ENCODE measurements at regions not wholly inside any gene's neighbourhood (a gene's known extent, or its start where the extent isn't known, plus 50 kb on each side); places are given as distances from the start of the nearest gene placed in this dataset.

- Histone ChIP-seq H3K4me3 (no peak overlapping the region), H3K4me1 (no peaks in the 10 kb centered on the region), H3K27ac (replicated peaks) (no peak overlapping the region), H3K27me3 (ENCODE audit: low read depth) (peaks cover 60% of the 10 kb centered on the region), H3K36me3 (no peaks in the 10 kb centered on the region), H3K9me3 (replicated peaks) (peaks cover 30% of the 10 kb centered on the region)
- intact Hi-C loops (cut with micrococcal nuclease), result no loop called here
- TF ChIP-seq CTCF (IDR thresholded peaks at IDR 0.05; ENCODE audit: borderline replicate concordance), result no peak
- DNase-seq, result no peak
Observed at GRCh38 chr5:135162661-135163265, 128.7 kb upstream of the PITX1 start.

- Histone ChIP-seq H3K9me3 (replicated peaks) (peaks cover 39% of the 10 kb centered on the region), H3K4me3 (no peak overlapping the region), H3K27me3 (ENCODE audit: low read depth) (peaks cover 46% of the 10 kb centered on the region), H3K36me3 (no peaks in the 10 kb centered on the region), H3K27ac (replicated peaks) (no peak overlapping the region), H3K4me1 (no peaks in the 10 kb centered on the region)
- DNase-seq, result no peak
- intact Hi-C loops (cut with micrococcal nuclease), result no loop called here
- no peak for TF ChIP-seq CTCF (IDR thresholded peaks at IDR 0.05; ENCODE audit: borderline replicate concordance)
Observed at GRCh38 chr5:135161221-135161620, 127.2 kb upstream of the PITX1 start.

- H3K4me3 ChIP-seq, result no peak overlapping the region
- H3K36me3 ChIP-seq, result no peaks in the 10 kb centered on the region
- H3K4me1 ChIP-seq, result no peaks in the 10 kb centered on the region
- intact Hi-C loops (cut with micrococcal nuclease), result no loop called here
- peaks cover 46% of the 10 kb centered on the region for H3K27me3 ChIP-seq (ENCODE audit: low read depth)
- peaks cover 39% of the 10 kb centered on the region for H3K9me3 ChIP-seq (replicated peaks)
- no peak overlapping the region for H3K27ac ChIP-seq (replicated peaks)
- TF ChIP-seq CTCF (IDR thresholded peaks at IDR 0.05; ENCODE audit: borderline replicate concordance), result no peak
- DNase-seq, result no peak
Observed at GRCh38 chr5:135160036-135160675, 126.1 kb upstream of the PITX1 start.

GRCh38 chr5:135159626-135160025 is 125.6 kb upstream of the PITX1 start:
- Histone ChIP-seq H3K27me3 (ENCODE audit: low read depth) (peaks cover 51% of the 10 kb centered on the region), H3K9me3 (replicated peaks) (peaks cover 39% of the 10 kb centered on the region), H3K4me3 (no peak overlapping the region), H3K27ac (replicated peaks) (no peak overlapping the region), H3K36me3 (no peaks in the 10 kb centered on the region), H3K4me1 (no peaks in the 10 kb centered on the region)
- no peak for DNase-seq
- intact Hi-C loops (cut with micrococcal nuclease), result no loop called here
- no peak for TF ChIP-seq CTCF (IDR thresholded peaks at IDR 0.05; ENCODE audit: borderline replicate concordance)

GRCh38 chr5:135158982-135159381 is 125.0 kb upstream of the PITX1 start:
- DNase-seq, result no peak
- Histone ChIP-seq H3K27me3 (ENCODE audit: low read depth) (peaks cover 52% of the 10 kb centered on the region), H3K36me3 (no peaks in the 10 kb centered on the region), H3K27ac (replicated peaks) (no peak overlapping the region), H3K4me3 (no peak overlapping the region), H3K9me3 (replicated peaks) (peaks cover 39% of the 10 kb centered on the region), H3K4me1 (no peaks in the 10 kb centered on the region)
- intact Hi-C loops (cut with micrococcal nuclease), result no loop called here
- TF ChIP-seq CTCF (IDR thresholded peaks at IDR 0.05; ENCODE audit: borderline replicate concordance), result no peak

Measured in left ventricle myocardium inferior (tissue), 1 donor.